GM06990 (cell line): ENCODE measurements at regions not wholly inside any gene's neighbourhood (a gene's known extent, or its start where the extent isn't known, plus 50 kb on each side); places are given as distances from the start of the nearest gene placed in this dataset.
A peak's percentile ranks its signal among the peaks of the same experiment; 100 is the strongest.

Experiments used
- DNase-seq: peaks from one replicate; pipeline ENCODE4 v3.0.0-alpha.2; 2011; ENCODE audit not compliant: insufficient read length; ENCODE audit errors: extremely low read depth
- H3K27me3 ChIP-seq: replicated peaks from 2 replicates; pipeline ENCODE4 v1.6.0; 2011; ENCODE audit warnings: low read length; ENCODE audit not compliant: control insufficient read depth, insufficient read depth
- H3K36me3 ChIP-seq: 2 replicates; pipeline ENCODE4 v1.5.1; 2011; ENCODE audit warnings: low read length; ENCODE audit not compliant: control insufficient read depth, insufficient read depth
- H3K4me3 ChIP-seq: replicated peaks from 2 replicates; pipeline ENCODE4 v1.5.1; 2011; ENCODE audit warnings: low read depth, mild to moderate bottlenecking, control low read depth, low read length
- TF ChIP-seq, protein P1 (sequence below): IDR thresholded peaks from 2 replicates; pipeline ENCODE4 v1.5.1; 2011; ENCODE audit warnings: low read length, control low read depth, mild to moderate bottlenecking, inconsistent platforms; ENCODE audit not compliant: insufficient read depth, poor library complexity, severe bottlenecking

DNA sequence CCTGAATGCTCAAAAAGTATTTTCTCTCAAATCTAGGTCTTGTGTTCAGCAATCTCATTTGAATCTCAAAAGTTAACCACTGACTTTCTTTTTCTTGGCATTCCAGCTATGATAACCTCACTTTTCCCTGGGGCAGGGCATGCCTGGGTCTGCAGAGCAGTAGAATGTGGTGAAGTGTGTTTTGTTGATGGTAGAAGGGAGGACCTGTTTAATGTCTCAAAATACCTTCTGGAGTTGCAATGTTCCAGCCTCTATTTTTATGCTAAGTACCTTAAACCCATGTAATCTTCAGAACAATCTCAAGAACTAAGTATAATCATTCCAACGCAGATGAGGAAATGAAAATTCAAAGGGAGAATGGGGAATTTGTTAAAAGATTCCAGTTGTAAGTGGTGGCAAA is 82.1 kb upstream of the FUT8 start:
- TF ChIP-seq, protein P1, sequence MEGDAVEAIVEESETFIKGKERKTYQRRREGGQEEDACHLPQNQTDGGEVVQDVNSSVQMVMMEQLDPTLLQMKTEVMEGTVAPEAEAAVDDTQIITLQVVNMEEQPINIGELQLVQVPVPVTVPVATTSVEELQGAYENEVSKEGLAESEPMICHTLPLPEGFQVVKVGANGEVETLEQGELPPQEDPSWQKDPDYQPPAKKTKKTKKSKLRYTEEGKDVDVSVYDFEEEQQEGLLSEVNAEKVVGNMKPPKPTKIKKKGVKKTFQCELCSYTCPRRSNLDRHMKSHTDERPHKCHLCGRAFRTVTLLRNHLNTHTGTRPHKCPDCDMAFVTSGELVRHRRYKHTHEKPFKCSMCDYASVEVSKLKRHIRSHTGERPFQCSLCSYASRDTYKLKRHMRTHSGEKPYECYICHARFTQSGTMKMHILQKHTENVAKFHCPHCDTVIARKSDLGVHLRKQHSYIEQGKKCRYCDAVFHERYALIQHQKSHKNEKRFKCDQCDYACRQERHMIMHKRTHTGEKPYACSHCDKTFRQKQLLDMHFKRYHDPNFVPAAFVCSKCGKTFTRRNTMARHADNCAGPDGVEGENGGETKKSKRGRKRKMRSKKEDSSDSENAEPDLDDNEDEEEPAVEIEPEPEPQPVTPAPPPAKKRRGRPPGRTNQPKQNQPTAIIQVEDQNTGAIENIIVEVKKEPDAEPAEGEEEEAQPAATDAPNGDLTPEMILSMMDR: no peak
- no peak for DNase-seq
- Histone ChIP-seq H3K4me3 (no peak overlapping the region), H3K36me3 (no peaks in the 10 kb centered on the region; the same call in 1 of the 2 replicates), H3K27me3 (no peaks in the 10 kb centered on the region)

DNA sequence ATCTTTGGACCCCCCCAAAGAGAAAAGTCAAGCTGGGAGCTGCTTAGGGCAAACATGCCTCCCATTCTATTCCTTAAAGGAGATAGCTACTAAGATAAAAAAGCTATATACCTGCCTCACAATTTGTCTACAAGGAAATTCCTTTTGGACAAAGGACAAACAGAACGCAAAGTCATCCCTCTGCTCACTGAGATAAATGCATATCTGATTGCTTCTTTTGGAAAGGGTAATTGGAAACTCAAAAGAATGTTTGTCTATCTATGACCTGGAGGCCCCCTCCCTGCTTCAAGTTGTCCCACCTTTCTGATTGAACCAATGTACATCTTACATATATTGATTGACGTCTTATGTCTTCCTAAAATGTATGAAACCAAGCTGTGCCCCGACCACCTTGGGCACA is 80.9 kb upstream of the FUT8 start:
- no peak for DNase-seq
- TF ChIP-seq, protein P1: no peak
- H3K27me3 ChIP-seq: no peaks in the 10 kb centered on the region
- no peak overlapping the region for H3K4me3 ChIP-seq
- no peaks in the 10 kb centered on the region; the same call in 1 of the 2 replicates for H3K36me3 ChIP-seq

DNA sequence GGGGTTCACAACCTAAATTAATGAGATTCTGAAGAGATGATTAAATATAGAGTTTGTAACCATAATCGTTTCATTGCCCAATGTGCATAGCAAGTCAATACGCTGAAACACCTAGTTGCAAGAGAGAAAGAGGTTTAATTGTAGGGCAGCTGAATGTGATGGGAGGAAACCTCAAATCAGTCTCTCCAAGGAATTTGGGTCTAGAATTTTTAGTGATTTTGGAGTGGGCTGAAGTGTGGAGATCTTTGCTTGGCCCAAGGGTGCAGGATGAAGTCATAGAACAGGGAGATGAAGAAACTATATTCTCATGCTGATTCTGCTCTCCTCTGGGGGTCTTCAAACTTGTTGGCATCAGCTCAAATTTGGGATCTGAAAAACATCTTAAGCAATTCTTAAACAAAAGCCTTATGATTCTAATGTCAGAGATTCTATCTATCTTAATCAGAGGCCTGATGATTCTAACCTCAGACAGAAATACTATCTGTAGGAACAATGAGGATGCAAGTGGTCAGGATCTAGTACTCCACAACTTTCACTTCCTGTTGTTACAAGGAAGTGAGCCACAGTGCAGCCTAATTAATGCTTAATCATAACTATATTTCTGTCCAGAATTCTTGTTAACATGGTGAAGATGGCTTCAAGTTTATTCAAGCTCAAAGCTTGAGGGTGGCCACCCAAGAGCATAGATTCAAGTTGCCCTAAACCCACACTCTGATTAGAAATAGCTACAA is 80.2 kb upstream of the FUT8 start:
- DNase-seq: peak; percentile 51

DNA sequence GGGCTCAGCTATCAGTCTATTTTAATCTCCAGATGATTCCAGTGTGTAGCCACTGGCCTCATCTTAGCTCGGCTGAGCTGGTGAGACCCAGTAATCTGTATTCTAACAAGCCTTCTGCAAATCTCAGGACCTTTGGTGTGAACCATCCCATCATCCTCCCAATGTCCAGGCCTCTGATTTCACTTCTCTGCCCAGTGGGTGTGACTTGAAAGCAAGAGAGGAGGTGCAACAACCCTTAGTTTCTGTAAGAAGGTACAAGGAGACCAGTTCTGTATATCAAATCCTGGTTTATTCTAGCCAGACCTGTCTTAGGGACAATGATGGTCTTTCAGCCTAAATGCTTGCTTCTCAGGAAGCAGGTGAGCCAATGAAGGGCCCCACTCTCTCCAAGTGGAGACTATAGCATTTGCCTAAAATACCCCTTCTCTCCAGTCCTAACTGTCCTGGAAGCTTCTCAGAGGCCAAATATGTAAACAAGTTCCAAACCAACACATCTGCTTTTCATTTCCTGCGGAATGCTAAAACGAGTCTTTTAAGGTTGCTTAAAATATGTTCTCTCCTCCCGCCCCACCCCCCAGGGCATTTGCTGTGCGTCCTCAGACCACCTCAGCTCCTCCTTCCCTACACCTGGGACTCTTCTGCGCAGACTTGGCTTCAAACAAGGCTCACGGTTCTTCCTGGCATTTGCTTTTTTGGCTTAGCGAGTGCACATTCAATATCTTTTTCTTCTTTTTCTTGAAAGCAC is 78.4 kb upstream of the FUT8 start:
- Histone ChIP-seq H3K27me3 (no peaks in the 10 kb centered on the region), H3K36me3 (no peaks in the 10 kb centered on the region), H3K4me3 (no peak overlapping the region; the same call in 1 of the 2 replicates)
- TF ChIP-seq, protein P1: no peak
- no peak for DNase-seq

More for the DNA sequence above, 80.2 kb upstream of the FUT8 start:
- TF ChIP-seq, protein P1: no peak
- no peak overlapping the region for H3K4me3 ChIP-seq
- H3K27me3 ChIP-seq: no peaks in the 10 kb centered on the region
- H3K36me3 ChIP-seq: no peaks in the 10 kb centered on the region; the same call in 1 of the 2 replicates

DNA sequence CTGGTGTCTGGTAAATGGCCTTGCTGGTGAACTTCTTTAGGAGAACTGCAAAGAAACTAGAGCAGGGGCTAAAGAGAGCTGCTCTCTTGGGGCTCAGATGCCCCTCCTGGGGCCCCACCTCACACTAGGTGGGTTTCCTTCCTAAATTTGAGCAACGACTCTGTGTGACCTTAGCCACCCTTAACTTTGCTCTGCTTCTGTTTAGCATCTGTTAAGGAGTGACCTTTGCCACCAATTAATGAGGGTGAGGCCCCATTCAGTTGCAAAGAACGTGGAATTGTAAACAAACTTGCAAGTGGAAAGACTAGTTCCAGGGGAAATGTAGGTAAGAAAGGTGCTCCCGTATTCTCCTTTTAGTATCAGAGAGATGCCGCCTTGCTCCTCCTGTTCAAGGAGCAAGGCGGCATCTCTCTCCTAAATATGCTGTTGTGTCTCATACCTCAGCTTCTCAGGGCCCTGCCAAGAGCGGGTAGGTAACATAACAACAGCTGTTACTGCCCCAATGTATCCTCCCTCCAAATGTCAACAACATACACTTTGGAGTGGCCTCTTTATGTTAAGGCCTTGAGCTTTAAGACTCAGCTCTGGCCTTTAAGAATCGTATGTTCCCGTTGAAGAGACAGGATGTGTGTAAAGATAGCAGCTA is 77.6 kb upstream of the FUT8 start:
- TF ChIP-seq, protein P1: no peak
- H3K27me3 ChIP-seq: no peaks in the 10 kb centered on the region
- no peaks in the 10 kb centered on the region for H3K36me3 ChIP-seq
- DNase-seq: no peak
- no peak overlapping the region for H3K4me3 ChIP-seq
